IgD-negative memory B cell (primary cell): ENCODE measurements at regions not wholly inside any gene's neighbourhood (a gene's known extent, or its start where the extent isn't known, plus 50 kb on each side); places are given as distances from the start of the nearest gene placed in this dataset.

ENCODE experiments used
- H3K27ac Mint-ChIP-seq, 3 donors: one replicate each; pipeline ENCODE4 v1.8.0; 2020 to 2022; ENCODE audit warnings: mild to moderate bottlenecking in 3 of 3, mixed read lengths in 3 of 3, moderate library complexity in 1 of 3
- H3K27me3 Mint-ChIP-seq: one replicate; pipeline ENCODE4 v1.8.0; 2021; ENCODE audit warnings: mixed read lengths
- H3K36me3 Mint-ChIP-seq: one replicate; pipeline ENCODE4 v1.8.0; 2020; ENCODE audit warnings: mild to moderate bottlenecking, mixed read lengths
- H3K4me1 Mint-ChIP-seq, 3 donors: one replicate each; pipeline ENCODE4 v1.8.0; 2020 to 2022; ENCODE audit warnings: mixed read lengths in 3 of 3, mild to moderate bottlenecking in 1 of 3
- H3K4me3 Mint-ChIP-seq, 4 donors: one replicate each; pipeline ENCODE4 v1.8.0; 2020 to 2022; ENCODE audit warnings: mild to moderate bottlenecking in 4 of 4, mixed read lengths in 4 of 4, moderate library complexity in 3 of 4
- H3K9me3 Mint-ChIP-seq, 3 donors: one replicate each; pipeline ENCODE4 v1.8.0; 2020 to 2021; ENCODE audit warnings: mixed read lengths in 3 of 3, mild to moderate bottlenecking in 1 of 3

GRCh38 chr10:8295311-8295710, 240.8 kb downstream of the GATA3 start:
- Mint-ChIP-seq H3K4me3 (no peak overlapping the region), H3K27ac (no peak overlapping the region), H3K27me3 (no peaks in the 10 kb centered on the region), H3K9me3 (peaks cover 0 to 7% (median 0%) of the 10 kb centered on the region in 3 donors), H3K36me3 (no peaks in the 10 kb centered on the region), H3K4me1 (no peaks in the 10 kb centered on the region)

GRCh38 chr10:8296090-8296733, 241.7 kb downstream of the GATA3 start:
- Mint-ChIP-seq H3K27ac (no peak overlapping the region), H3K27me3 (no peaks in the 10 kb centered on the region)

GRCh38 chr10:8296734-8297101, 242.2 kb downstream of the GATA3 start:
- Mint-ChIP-seq H3K27ac (no peak overlapping the region), H3K4me3 (no peak overlapping the region), H3K27me3 (no peaks in the 10 kb centered on the region), H3K36me3 (no peaks in the 10 kb centered on the region), H3K4me1 (no peaks in the 10 kb centered on the region), H3K9me3 (peaks cover 0 to 2% (median 0%) of the 10 kb centered on the region in 3 donors)

More at GRCh38 chr10:8296090-8296733, 241.7 kb downstream of the GATA3 start:
- Mint-ChIP-seq H3K4me3 (no peak overlapping the region), H3K9me3 (peaks cover 0 to 2% (median 0%) of the 10 kb centered on the region in 3 donors), H3K4me1 (no peaks in the 10 kb centered on the region), H3K36me3 (no peaks in the 10 kb centered on the region)

- Mint-ChIP-seq H3K9me3 (peaks cover 0 to 2% (median 0%) of the 10 kb centered on the region in 3 donors), H3K4me1 (no peaks in the 10 kb centered on the region), H3K27ac (no peak overlapping the region), H3K36me3 (no peaks in the 10 kb centered on the region), H3K4me3 (no peak overlapping the region), H3K27me3 (no peaks in the 10 kb centered on the region)
These were observed 242.6 kb downstream of the GATA3 start for GRCh38 chr10:8297107-8297506.

GRCh38 chr10:8297959-8298358, 243.5 kb downstream of the GATA3 start:
- H3K36me3 Mint-ChIP-seq, result no peaks in the 10 kb centered on the region
- H3K4me1 Mint-ChIP-seq, result no peaks in the 10 kb centered on the region
- H3K27me3 Mint-ChIP-seq, result peaks cover 3% of the 10 kb centered on the region
- no peak overlapping the region for H3K4me3 Mint-ChIP-seq
- peaks cover 0 to 2% (median under 1%) of the 10 kb centered on the region in 3 donors for H3K9me3 Mint-ChIP-seq
- H3K27ac Mint-ChIP-seq, result peak overlapping the region in 1 of 3 donors; percentile 39

- no peak overlapping the region for H3K4me3 Mint-ChIP-seq
- H3K27me3 Mint-ChIP-seq, result peaks cover 3% of the 10 kb centered on the region
- H3K4me1 Mint-ChIP-seq, result no peaks in the 10 kb centered on the region
- H3K27ac Mint-ChIP-seq, result no peak overlapping the region
- no peaks in the 10 kb centered on the region for H3K36me3 Mint-ChIP-seq
- peaks cover 0 to 2% (median 2%) of the 10 kb centered on the region in 3 donors for H3K9me3 Mint-ChIP-seq
These were observed 244.5 kb downstream of the GATA3 start for GRCh38 chr10:8298896-8299570.

GRCh38 chr10:8300925-8301324, 246.4 kb downstream of the GATA3 start:
- Mint-ChIP-seq H3K9me3 (peaks cover 2 to 7% (median 2%) of the 10 kb centered on the region in 3 donors), H3K27me3 (peaks cover 3% of the 10 kb centered on the region), H3K4me3 (no peak overlapping the region), H3K4me1 (no peaks in the 10 kb centered on the region), H3K27ac (no peak overlapping the region), H3K36me3 (peaks cover 2% of the 10 kb centered on the region)

GRCh38 chr10:8301333-8301732, 246.8 kb downstream of the GATA3 start:
- Mint-ChIP-seq H3K9me3 (peaks cover 2 to 7% (median 4%) of the 10 kb centered on the region in 3 donors), H3K4me3 (no peak overlapping the region), H3K27me3 (peaks cover 3% of the 10 kb centered on the region), H3K27ac (no peak overlapping the region), H3K4me1 (no peaks in the 10 kb centered on the region), H3K36me3 (peaks cover 2% of the 10 kb centered on the region)

- Mint-ChIP-seq H3K27ac (no peak overlapping the region), H3K4me1 (no peaks in the 10 kb centered on the region), H3K27me3 (peaks cover 3% of the 10 kb centered on the region), H3K4me3 (no peak overlapping the region), H3K9me3 (peaks cover 2 to 7% (median 4%) of the 10 kb centered on the region in 3 donors), H3K36me3 (peaks cover 2% of the 10 kb centered on the region)
These were observed 247.3 kb downstream of the GATA3 start for GRCh38 chr10:8301831-8302230.

GRCh38 chr10:8302565-8302964, 248.1 kb downstream of the GATA3 start:
- Mint-ChIP-seq H3K4me3 (no peak overlapping the region), H3K27me3 (peaks cover 3% of the 10 kb centered on the region), H3K36me3 (peaks cover 2% of the 10 kb centered on the region), H3K4me1 (no peaks in the 10 kb centered on the region), H3K27ac (no peak overlapping the region), H3K9me3 (peaks cover 2 to 7% (median 7%) of the 10 kb centered on the region in 3 donors)

- Mint-ChIP-seq H3K36me3 (peaks cover 2% of the 10 kb centered on the region), H3K4me3 (no peak overlapping the region), H3K4me1 (no peaks in the 10 kb centered on the region), H3K27ac (no peak overlapping the region), H3K9me3 (peaks cover 2 to 7% (median 7%) of the 10 kb centered on the region in 3 donors), H3K27me3 (peaks cover 3% of the 10 kb centered on the region)
These were observed 250.4 kb downstream of the GATA3 start for GRCh38 chr10:8304861-8305260.

- Mint-ChIP-seq H3K27me3 (peaks cover 3% of the 10 kb centered on the region), H3K4me1 (no peaks in the 10 kb centered on the region), H3K9me3 (peaks cover 2 to 7% (median 7%) of the 10 kb centered on the region in 3 donors), H3K36me3 (peaks cover 2% of the 10 kb centered on the region), H3K4me3 (no peak overlapping the region), H3K27ac (no peak overlapping the region)
These were observed 251.6 kb downstream of the GATA3 start for GRCh38 chr10:8305876-8306652.

- H3K36me3 Mint-ChIP-seq, result peaks cover 2% of the 10 kb centered on the region
- peaks cover 2 to 7% (median 7%) of the 10 kb centered on the region in 3 donors for H3K9me3 Mint-ChIP-seq
- peaks cover 3% of the 10 kb centered on the region for H3K27me3 Mint-ChIP-seq
- H3K4me3 Mint-ChIP-seq, result no peak overlapping the region
- no peak overlapping the region for H3K27ac Mint-ChIP-seq
- no peaks in the 10 kb centered on the region for H3K4me1 Mint-ChIP-seq
These were observed 252.3 kb downstream of the GATA3 start for GRCh38 chr10:8306685-8307364.

- H3K4me3 Mint-ChIP-seq, result peak overlapping the region in 1 of 4 donors; percentile 17
- H3K9me3 Mint-ChIP-seq, result peaks cover 3 to 8% (median 5%) of the 10 kb centered on the region in 3 donors
- H3K27me3 Mint-ChIP-seq, result no peaks in the 10 kb centered on the region
- no peaks in the 10 kb centered on the region for H3K36me3 Mint-ChIP-seq
- peaks cover 0 to 2% (median 0%) of the 10 kb centered on the region in 3 donors for H3K4me1 Mint-ChIP-seq
- H3K27ac Mint-ChIP-seq, result no peak overlapping the region
These were observed 256.4 kb downstream of the GATA3 start for GRCh38 chr10:8310930-8311329.
